ENCODE measurements at regions not wholly inside any gene's neighbourhood (a gene's known extent, or its start where the extent isn't known, plus 50 kb on each side); places are given as distances from the start of the nearest gene placed in this dataset.

- no peak for DNase-seq
Measured at GRCh38 chr4:85406185-85406584, 68.8 kb upstream of the ARHGAP24 start.

DNA sequence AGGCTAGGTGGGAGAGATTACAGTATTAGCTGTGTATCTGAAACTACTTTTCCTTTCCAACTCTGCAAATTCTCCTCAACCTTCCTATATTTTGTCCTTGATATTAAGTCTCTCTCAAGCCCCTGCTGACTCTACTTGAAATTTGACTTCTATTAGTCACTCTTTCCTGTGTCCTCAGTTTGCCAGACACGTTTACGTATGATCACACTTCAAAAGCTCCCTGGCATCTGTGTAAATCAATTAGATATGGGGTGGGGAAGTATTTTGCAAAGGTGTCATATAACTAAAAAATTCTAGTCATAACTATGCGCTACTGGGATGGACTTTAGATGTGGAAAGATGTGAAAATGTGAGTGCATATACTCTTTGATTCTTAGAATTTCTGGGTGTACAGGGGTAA is 67.4 kb upstream of the ARHGAP24 start:
- no peak for DNase-seq

GRCh38 chr4:85408301-85408700 is 66.6 kb upstream of the ARHGAP24 start:
- DNase-seq = no peak

DNA sequence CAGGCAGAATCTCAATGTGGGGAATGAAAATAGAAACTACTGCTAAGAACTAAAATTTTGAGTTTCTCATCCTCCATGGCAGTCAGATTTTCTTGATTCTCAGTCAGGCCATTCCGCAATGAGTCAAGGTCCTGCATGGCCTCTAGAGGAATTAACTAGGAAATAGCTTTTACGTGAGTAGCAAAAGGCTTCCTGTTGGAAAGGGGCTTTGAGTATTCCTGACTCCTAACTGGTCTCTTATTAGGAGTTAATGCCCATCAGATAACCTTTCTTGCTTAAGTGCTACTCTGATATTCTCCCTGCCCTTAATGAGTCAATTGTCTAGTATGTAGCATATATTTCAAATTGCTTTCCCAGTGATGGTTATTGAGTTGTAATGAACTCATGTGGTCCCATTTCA is 65.7 kb upstream of the ARHGAP24 start:
- DNase-seq = no peak

- DNase-seq = no peak
Measured at GRCh38 chr4:85411386-85411785, 63.6 kb upstream of the ARHGAP24 start.

GRCh38 chr4:85414972-85415371 is 60.0 kb upstream of the ARHGAP24 start:
- DNase-seq = no peak

- DNase-seq = no peak
Measured at GRCh38 chr4:85416094-85416493, 58.9 kb upstream of the ARHGAP24 start.

GRCh38 chr4:85419103-85419502 is 55.8 kb upstream of the ARHGAP24 start:
- DNase-seq = no peak

DNA sequence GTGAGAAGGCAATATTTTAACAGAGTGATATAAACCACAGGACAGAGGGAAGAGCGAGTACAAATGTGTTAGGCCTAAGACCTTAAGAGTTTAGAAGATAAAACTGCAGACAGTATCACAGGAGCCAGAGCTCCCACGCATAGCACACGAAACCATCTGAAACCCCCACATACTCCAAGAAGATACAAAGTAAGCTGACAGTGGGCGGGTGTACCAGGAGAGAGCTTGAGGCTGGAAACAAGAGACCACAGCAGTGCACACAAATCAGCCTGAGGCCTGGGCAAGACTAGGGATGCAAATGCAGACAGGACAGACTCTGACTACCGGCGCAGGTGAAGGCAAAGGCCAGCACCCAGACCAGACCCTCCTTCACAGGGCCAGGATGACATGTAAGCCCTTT is 54.1 kb upstream of the ARHGAP24 start:
- no peak for DNase-seq

DNA sequence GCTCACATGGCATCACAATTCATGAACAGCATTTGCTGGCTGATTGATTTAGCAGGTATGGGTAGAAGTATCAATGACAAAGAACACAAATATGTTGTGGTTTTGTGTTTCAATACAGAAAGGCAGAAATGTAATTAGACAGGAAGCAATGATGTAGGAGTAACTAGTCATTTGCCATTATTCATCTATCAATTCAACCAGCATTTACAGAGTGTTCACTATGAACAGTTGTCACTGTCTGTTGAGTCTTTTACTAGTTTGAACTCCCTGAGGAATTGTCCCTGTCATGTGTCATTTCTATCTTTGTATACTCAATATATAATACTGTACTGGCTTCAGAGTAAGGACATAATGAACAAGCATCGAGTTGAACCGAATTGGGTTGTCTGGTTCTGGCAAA is 51.5 kb upstream of the ARHGAP24 start:
- DNase-seq = no peak

Data from suppressor macrophage treated with lipopolysaccharide for 4 hours (primary cell).